NCI-H1417 treated with DMSO at 0.1 percent for 48 hours (cell line): ENCODE measurements at regions not wholly inside any gene's neighbourhood (a gene's known extent, or its start where the extent isn't known, plus 50 kb on each side); places are given as distances from the start of the nearest gene placed in this dataset.
"Not testable (repeated sequence)": the region's sequence is repeated elsewhere in the genome, so short reads cannot be mapped to it uniquely, and the experiment has no call there.

ENCODE experiments used
- DNase-seq: peaks from one replicate; lab custom pipeline; 2025; lab: John Stamatoyannopoulos, UW

- no peak for DNase-seq
These were observed 55.2 kb downstream of the GCC1 start for GRCh38 chr7:127530148-127530547.

- DNase-seq = no peak
These were observed 57.8 kb downstream of the GCC1 start for GRCh38 chr7:127527561-127527960.

DNA sequence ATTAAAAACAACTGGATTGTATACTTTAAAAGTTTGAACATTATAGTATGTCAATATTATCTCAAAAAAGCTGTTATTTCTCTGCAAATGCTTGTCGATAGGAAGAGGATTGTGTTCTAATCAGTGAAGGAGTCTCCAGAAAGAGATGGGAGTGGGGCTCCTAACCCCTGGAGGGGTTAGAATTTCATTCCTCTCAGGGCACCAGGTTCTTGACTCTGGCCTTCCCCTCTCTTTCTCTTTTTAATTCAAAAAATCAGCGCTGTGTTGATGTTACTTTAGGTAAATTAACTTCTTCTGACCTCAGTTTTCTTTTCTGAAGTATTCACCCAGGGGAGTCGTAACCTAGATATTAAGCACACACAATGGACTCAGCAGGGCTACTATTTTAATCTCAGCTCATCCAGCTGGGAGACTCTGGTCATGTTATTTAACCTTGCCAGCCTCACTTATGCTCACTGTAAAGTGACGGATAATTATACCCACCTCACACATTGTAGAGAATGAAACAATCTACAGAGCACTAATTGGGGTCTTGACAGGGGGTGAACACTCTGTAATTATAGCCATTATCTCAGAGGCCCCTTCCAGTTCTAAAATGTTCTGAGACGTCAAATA, 59.4 kb downstream of the GCC1 start:
- DNase-seq = peak; percentile 99

GRCh38 chr7:127516320-127516719, 69.1 kb downstream of the GCC1 start:
- DNase-seq = no peak

GRCh38 chr7:127514499-127514898, 70.9 kb downstream of the GCC1 start:
- DNase-seq = peak; percentile 36

DNA sequence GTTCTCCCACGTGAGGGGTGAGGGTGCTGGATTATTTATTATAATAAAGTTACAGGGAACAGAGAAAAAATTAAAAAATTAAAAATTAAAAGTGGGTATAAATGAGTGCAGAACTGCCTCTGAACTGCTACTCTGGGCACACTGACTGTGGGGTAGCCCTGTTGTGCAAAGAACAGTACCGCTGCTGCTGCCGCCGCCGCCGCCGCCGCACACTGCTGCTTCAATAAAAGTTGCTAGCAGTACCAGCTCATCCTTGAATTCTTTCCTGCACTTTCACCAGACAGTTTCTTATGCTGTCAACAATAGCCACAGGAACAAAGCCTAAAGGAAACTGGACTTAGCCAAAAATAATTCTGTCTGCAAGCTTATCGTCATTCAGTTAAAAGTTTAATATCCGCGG, 72.1 kb downstream of the GCC1 start:
- DNase-seq = no peak

GRCh38 chr7:127512663-127513062, 72.7 kb downstream of the GCC1 start:
- no peak for DNase-seq

- DNase-seq = no peak
These were observed 80.7 kb downstream of the GCC1 start for GRCh38 chr7:127504715-127505114.

GRCh38 chr7:127501817-127502216, 83.6 kb downstream of the GCC1 start:
- no peak for DNase-seq

DNA sequence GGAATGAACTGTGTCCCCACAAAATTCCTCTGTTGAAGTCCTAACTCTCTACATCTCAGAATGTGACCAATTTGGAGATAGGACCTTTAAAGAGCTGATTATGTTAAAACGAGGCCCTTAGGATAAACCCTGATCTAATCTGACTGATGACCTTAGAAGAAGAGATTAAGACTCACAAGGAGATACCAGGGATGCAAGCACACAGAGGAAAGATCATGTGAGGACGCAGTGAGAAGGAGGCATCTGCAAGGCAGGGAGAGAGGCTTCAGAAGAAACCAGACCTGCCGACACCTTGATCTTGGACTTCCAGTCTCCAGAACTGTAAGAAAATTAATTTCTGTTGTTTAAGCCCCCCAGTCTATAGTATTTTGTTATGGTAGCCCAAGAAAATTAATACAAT, 94.9 kb upstream of the ZNF800 start:
- no peak for DNase-seq

DNA sequence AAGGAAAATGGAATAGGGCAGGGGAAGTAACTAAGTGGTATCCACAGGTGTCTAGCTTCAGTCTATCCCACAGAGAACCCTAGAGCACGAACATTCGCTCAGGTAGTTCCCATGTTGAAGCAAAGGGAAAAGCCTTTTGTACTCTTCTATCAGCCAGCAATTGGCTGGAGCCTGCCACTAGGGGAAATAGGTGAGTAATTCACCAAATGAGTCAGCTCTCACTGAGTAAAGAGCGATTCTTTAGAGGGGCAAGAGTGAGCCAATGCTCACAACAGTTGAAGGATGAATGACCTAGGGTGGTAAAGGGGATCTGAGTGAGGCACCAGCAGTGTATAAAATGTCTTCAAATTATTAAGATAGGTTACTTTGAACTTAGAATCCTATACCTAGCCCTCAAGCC, 94.1 kb upstream of the ZNF800 start:
- no peak for DNase-seq

GRCh38 chr7:127485482-127485881, 93.0 kb upstream of the ZNF800 start:
- no peak for DNase-seq

GRCh38 chr7:127484954-127485353, 92.4 kb upstream of the ZNF800 start:
- no peak for DNase-seq

- DNase-seq = no peak
These were observed 86.0 kb upstream of the ZNF800 start for GRCh38 chr7:127478461-127478860.

GRCh38 chr7:127478024-127478355, 85.5 kb upstream of the ZNF800 start:
- no peak for DNase-seq

DNA sequence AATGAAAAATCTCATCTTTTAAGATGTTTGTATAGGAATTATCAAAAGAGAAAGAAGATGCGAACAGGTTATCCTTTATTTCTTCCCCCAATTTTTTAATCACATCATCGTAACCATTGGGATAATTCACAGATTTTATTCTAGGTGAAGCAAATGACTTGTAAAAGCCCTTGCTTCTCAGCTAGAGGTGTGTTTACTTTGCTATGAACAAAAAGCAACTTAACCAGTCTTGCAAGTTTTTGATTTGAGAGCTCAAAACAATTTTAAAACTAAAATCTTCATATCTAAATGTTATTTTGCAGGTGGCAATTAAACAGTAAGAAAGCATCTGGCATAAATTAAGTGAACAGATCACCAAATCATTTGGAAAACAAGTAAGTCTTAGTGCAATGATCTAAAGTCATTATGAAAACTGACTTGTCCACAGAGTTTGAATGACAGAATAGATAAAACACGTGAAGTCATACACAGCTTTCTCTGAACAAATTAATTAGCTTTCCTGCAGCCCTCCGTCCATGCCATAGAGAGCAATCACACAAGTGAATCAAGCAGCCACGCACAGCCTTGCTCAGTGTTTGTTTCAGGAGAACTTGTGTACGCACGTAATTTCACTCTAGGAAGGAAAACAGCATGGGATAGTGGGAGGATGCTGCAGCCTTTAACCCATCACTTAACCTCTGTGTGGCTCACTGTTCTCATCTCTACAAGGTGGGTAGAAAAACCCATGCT, 85.0 kb upstream of the ZNF800 start:
- peak; percentile 25 for DNase-seq

DNA sequence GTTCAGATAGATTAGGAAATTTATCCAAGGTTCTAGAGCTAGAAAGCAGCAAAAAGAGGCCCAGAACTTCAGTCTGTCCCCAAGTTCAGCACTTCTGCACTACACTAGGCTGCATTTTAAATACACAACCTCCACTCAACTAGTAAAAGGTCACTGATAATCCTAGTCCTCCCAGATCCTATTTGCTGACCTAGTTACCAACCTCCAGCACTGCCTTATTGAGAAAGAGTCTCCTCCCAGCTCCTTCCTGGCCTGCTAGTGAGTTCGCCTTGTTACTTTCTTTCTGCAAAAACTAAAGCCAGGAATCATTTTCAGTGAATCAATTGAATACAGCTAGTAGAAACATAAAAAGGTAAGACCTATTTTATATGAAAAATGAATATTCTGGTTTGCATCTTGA, 84.1 kb upstream of the ZNF800 start:
- DNase-seq = no peak

DNA sequence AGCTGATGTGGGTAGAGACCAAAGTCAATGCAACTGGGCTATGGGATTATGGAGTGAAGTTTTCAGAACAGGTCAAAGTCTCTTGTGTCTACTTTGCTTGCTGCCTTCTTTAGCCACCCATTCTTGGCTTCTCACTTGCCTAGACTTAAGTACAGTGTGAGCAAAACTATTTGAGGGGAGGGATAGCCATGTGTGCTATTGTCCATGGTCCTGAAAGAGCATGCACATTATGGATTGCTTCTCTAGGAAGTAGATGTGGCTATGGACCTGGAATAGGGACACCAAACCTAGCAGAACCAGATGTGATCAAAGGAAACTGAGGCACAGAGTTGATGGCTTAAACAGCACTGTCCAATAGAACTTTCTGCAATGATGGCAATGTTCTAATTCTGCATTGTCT, 81.9 kb upstream of the ZNF800 start:
- no peak for DNase-seq

DNA sequence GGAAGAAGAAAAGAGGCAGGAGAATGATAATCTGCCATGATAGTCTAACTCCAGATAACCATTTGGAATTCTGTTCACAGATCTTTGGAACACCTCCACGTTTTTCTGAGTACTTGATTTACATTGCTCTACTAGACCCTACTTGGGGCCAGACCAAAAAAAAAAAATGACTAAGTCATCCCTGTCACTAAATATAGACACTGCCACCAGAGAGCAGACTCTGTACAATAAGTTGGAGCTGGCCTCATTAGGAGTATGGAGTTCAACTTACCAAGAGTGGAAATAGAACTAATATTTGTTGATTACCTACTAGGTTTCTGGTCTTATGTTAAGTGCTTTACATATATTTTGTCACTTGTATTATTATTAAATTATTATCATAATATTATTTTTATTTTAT, 80.9 kb upstream of the ZNF800 start:
- no peak for DNase-seq

DNA sequence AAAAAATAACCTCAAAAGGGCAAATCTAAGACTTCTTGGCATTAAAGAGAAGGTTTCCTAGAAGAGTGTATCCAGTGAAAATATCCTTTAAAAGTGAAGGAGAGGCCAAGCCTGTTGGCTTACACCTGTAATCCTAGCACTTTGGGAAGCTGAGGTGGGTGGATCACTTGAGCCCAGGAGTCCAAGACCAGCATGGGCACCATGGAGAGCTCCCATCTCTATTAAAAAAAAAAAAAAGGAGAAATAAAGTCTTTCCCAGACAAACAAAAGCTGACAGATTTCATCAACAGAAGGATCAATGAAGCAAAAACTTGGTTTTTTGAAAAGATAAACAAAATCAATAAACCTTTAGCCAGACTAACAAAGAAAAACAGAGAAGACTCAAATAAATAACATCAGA, 67.6 kb upstream of the ZNF800 start:
- DNase-seq = no peak

DNA sequence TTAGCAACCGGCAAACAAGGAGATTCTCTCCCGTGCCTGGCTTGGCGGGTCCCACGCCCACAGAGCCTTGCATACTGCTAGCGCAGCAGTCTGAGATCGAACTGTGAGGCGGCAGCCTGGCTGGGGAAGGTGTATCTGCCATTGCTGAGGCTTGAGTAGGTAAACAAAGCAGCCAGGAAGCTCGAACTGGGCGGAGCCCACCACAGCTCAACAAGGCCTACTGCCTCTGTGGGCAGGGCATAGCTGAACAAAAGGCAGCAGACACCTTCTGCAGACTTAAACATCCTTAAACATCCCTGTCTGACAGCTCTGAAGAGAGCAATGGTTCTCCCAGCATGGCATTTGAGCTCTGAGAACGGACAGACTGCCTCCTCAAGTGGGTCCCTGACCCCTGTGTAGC, 58.8 kb upstream of the ZNF800 start:
- not testable (repeated sequence) for DNase-seq

DNA sequence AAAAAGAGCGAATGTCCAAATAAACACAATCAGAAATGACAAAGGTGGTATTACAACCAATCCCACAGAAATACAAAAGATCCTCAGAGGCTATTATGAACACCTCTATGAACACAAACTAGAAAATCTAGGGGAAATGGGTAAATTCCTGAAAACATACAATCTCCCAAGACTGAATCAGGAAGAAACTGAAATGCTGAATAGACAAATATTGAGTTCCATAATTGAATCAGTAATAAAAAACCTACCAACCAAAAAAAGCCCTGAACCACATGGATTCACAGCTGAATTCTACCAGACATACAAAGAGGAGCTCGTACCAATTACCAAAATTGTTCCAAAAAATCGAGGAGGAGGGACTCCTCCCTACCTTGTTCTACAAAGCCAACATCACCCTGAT, 56.1 kb upstream of the ZNF800 start:
- no peak for DNase-seq

DNA sequence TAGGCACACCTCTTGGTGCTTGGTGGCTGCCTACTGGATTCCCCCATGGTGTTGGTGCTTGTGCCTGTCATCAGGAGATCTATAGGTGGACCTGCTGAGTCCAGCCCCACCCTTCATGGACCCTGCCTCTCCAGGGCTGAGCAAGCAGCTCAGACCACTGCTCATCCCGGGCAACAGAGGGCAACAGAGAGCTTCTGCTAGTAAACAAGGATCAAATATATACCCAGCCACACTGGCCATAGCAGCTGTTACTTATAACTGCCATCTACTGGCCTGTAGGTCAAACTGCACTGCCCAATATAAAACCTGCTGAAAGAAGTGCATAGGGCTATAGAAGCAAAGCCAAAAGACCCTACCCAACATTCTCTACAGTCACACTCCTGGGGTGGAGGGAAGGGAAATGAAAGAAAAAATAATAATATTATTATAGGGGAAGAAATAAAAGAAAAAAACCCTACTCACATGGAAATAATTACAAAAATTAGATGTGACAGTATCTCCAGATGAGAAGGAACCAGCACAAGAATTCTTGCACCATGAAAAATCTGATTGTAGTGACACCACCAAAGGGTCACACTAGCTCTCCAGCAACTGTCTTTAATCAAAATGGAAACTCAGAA, 54.9 kb upstream of the ZNF800 start:
- DNase-seq = no peak

GRCh38 chr7:127446842-127447241, 54.3 kb upstream of the ZNF800 start:
- no peak for DNase-seq
